GM20431 (cell line): ENCODE measurements at regions not wholly inside any gene's neighbourhood (a gene's known extent, or its start where the extent isn't known, plus 50 kb on each side); places are given as distances from the start of the nearest gene placed in this dataset.

Experiments
- in situ Hi-C: fragments of 300-500 bp; cut with MseI, MboI; formaldehyde crosslinking; loops from one replicate; pipeline ENCODE4 v1.15.0; 2020; ENCODE audit warnings: low sequenced_read_pairs; ENCODE audit not compliant: unreplicated experiment

GRCh38 chr16:65494080-65494479, 372.2 kb upstream of the CDH11 start:
- in situ Hi-C loops: no loop called here

GRCh38 chr16:65490286-65490685, 368.4 kb upstream of the CDH11 start:
- in situ Hi-C loops: no loop called here

- in situ Hi-C loops: no loop called here
These were observed 367.7 kb upstream of the CDH11 start for GRCh38 chr16:65489531-65490023.

- in situ Hi-C loops: no loop called here
These were observed 365.4 kb upstream of the CDH11 start for GRCh38 chr16:65487231-65487630.

GRCh38 chr16:65481956-65482355, 360.1 kb upstream of the CDH11 start:
- in situ Hi-C loops: no loop called here

GRCh38 chr16:65480281-65481091, 358.6 kb upstream of the CDH11 start:
- in situ Hi-C loops: no loop called here

GRCh38 chr16:65476448-65476955, 354.6 kb upstream of the CDH11 start:
- in situ Hi-C loops: no loop called here

- in situ Hi-C loops: no loop called here
These were observed 351.8 kb upstream of the CDH11 start for GRCh38 chr16:65473699-65474098.

- in situ Hi-C loops: no loop called here
These were observed 347.3 kb upstream of the CDH11 start for GRCh38 chr16:65469116-65469515.

- in situ Hi-C loops: no loop called here
These were observed 346.3 kb upstream of the CDH11 start for GRCh38 chr16:65468133-65468532.

- in situ Hi-C loops: no loop called here
These were observed 341.9 kb upstream of the CDH11 start for GRCh38 chr16:65463652-65464260.

- in situ Hi-C loops: no loop called here
These were observed 335.2 kb upstream of the CDH11 start for GRCh38 chr16:65457084-65457483.

GRCh38 chr16:65455761-65456160, 333.9 kb upstream of the CDH11 start:
- in situ Hi-C loops: no loop called here

- in situ Hi-C loops: no loop called here
These were observed 331.8 kb upstream of the CDH11 start for GRCh38 chr16:65453646-65454045.

- in situ Hi-C loops: no loop called here
These were observed 327.7 kb upstream of the CDH11 start for GRCh38 chr16:65449526-65449925.

- in situ Hi-C loops: no loop called here
These were observed 324.6 kb upstream of the CDH11 start for GRCh38 chr16:65446427-65446826.

GRCh38 chr16:65445313-65446260, 323.7 kb upstream of the CDH11 start:
- in situ Hi-C loops: no loop called here

- in situ Hi-C loops: no loop called here
These were observed 319.6 kb upstream of the CDH11 start for GRCh38 chr16:65441501-65441900.

GRCh38 chr16:65429504-65430181, 307.8 kb upstream of the CDH11 start:
- in situ Hi-C loops: no loop called here

- in situ Hi-C loops: no loop called here
These were observed 304.6 kb upstream of the CDH11 start for GRCh38 chr16:65426484-65426883.
